ENCODE measurements at regions not wholly inside any gene's neighbourhood (a gene's known extent, or its start where the extent isn't known, plus 50 kb on each side); places are given as distances from the start of the nearest gene placed in this dataset.

DNA sequence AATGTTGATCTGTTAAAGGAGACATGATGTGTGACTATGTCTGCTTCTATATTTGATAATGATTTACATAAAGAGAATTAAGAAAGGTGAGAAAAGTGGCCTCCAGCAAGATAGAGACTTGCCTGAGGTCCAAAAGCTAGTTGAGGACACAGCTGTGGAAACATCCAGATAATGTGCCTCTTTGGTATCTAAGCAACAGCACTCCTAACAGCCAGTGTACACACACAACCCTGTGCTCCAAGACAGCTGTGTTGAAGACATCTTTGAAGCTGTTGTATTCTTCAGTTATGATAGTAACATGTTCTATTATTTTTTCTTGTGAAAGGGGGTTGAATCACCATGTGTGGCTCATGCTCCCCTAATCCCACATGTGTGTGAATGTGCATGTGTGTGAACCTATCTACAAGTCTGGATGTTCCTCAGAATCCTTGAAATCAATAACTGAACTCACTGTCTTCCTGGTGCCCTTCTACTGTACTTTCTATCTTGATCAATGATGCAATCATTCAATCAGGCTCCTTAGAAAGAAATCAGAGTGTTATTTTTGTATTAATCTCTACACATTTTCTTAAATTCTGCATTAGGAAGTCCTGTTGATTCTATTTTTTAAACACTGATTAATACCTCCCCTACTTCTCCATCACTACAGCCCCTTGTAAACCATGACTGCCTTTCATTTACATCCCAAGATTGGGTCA is 116.7 kb upstream of the SSTR4 start:
- TF ChIP-seq ZNF274 (CRISPR knock-in tag; IDR thresholded peaks at IDR 0.05) (no peak), CREB1 (IDR thresholded peaks at IDR 0.05) (no peak), CREB1 (CRISPR knock-in tag; IDR thresholded peaks at IDR 0.05) (no peak), CEBPG (CRISPR knock-in tag; IDR thresholded peaks at IDR 0.05) (no peak)
- TF ChIP-seq, protein P1, sequence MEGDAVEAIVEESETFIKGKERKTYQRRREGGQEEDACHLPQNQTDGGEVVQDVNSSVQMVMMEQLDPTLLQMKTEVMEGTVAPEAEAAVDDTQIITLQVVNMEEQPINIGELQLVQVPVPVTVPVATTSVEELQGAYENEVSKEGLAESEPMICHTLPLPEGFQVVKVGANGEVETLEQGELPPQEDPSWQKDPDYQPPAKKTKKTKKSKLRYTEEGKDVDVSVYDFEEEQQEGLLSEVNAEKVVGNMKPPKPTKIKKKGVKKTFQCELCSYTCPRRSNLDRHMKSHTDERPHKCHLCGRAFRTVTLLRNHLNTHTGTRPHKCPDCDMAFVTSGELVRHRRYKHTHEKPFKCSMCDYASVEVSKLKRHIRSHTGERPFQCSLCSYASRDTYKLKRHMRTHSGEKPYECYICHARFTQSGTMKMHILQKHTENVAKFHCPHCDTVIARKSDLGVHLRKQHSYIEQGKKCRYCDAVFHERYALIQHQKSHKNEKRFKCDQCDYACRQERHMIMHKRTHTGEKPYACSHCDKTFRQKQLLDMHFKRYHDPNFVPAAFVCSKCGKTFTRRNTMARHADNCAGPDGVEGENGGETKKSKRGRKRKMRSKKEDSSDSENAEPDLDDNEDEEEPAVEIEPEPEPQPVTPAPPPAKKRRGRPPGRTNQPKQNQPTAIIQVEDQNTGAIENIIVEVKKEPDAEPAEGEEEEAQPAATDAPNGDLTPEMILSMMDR (CRISPR knock-in tag; IDR thresholded peaks at IDR 0.05), result no peak
- TF ChIP-seq, protein P2, sequence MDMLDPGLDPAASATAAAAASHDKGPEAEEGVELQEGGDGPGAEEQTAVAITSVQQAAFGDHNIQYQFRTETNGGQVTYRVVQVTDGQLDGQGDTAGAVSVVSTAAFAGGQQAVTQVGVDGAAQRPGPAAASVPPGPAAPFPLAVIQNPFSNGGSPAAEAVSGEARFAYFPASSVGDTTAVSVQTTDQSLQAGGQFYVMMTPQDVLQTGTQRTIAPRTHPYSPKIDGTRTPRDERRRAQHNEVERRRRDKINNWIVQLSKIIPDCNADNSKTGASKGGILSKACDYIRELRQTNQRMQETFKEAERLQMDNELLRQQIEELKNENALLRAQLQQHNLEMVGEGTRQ (IDR thresholded peaks at IDR 0.05; ENCODE audit: low read depth, low read length), result no peak
- TF ChIP-seq, protein P2 (CRISPR knock-in tag; IDR thresholded peaks at IDR 0.05; ENCODE audit: borderline replicate concordance), result no peak
- TF ChIP-seq, protein P3, sequence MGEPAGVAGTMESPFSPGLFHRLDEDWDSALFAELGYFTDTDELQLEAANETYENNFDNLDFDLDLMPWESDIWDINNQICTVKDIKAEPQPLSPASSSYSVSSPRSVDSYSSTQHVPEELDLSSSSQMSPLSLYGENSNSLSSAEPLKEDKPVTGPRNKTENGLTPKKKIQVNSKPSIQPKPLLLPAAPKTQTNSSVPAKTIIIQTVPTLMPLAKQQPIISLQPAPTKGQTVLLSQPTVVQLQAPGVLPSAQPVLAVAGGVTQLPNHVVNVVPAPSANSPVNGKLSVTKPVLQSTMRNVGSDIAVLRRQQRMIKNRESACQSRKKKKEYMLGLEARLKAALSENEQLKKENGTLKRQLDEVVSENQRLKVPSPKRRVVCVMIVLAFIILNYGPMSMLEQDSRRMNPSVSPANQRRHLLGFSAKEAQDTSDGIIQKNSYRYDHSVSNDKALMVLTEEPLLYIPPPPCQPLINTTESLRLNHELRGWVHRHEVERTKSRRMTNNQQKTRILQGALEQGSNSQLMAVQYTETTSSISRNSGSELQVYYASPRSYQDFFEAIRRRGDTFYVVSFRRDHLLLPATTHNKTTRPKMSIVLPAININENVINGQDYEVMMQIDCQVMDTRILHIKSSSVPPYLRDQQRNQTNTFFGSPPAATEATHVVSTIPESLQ (CRISPR knock-in tag; conservative IDR thresholded peaks at IDR 0.05), result no peak

All from HepG2 (cell line).